Stomach (tissue), 8 donors: ENCODE measurements at regions not wholly inside any gene's neighbourhood (a gene's known extent, or its start where the extent isn't known, plus 50 kb on each side); places are given as distances from the start of the nearest gene placed in this dataset.

Source experiments
- DNase-seq, 2 donors: peaks; one replicate each; pipeline versions ENCODE4 v3.0.0 to v3.0.0-alpha.2; 2013 to 2019
- H3K27ac ChIP-seq, 5 donors: fragments of 200-600 bp in 4 of 5; sonication (generic) in 4 of 5; one replicate each; pipeline ENCODE4 v1.5.1; 2013 to 2019; ENCODE audit warnings: mild to moderate bottlenecking in 1 of 5, moderate library complexity in 1 of 5
- H3K27me3 ChIP-seq, 3 donors: fragments of 200-600 bp; sonication (generic); one replicate each; pipeline ENCODE4 v1.5.1; 2017 to 2019; ENCODE audit warnings: mixed run types in 1 of 3
- H3K36me3 ChIP-seq, 4 donors: fragments of 200-600 bp; sonication (generic); 1 replicate in 3 of 4; 2 replicates in 1 of 4; pipeline ENCODE4 v1.5.1; 2016 to 2019
- H3K4me1 ChIP-seq, 4 donors: fragments of 200-600 bp; sonication (generic); one replicate each; pipeline ENCODE4 v1.5.1; 2016 to 2019
- H3K4me3 ChIP-seq, 4 donors: fragments of 200-600 bp; sonication (generic) in 3 of 4; one replicate each; pipeline ENCODE4 v1.5.1; 2016 to 2019; ENCODE audit warnings: mild to moderate bottlenecking in 1 of 4
- H3K9me3 ChIP-seq, 4 donors: fragments of 200-600 bp; sonication (generic); one replicate each; pipeline ENCODE4 v1.5.1; 2016 to 2019
- EP300 ChIP-seq: sonication (generic); formaldehyde crosslinking; IDR thresholded peaks from one replicate; pipeline ENCODE4 v1.6.1; 2017; ENCODE audit warnings: antibody characterized with exemption
- POLR2A ChIP-seq, 4 donors: fragments of 450-650 bp; IDR thresholded peaks; one replicate each; pipeline ENCODE4 v1.6.1; 2016; ENCODE audit warnings: antibody characterized with exemption in 4 of 4, control low read depth in 2 of 4, mild to moderate bottlenecking in 1 of 4, moderate library complexity in 1 of 4
- POLR2AphosphoS5 ChIP-seq, 3 donors: sonication (generic); formaldehyde crosslinking; IDR thresholded peaks; one replicate each; pipeline ENCODE4 v1.6.1; 2016; ENCODE audit warnings: antibody characterized with exemption in 3 of 3
- WGBS, 5 donors: extraction: QIAGEN DNeasy Blood & Tissue Kit in 3 of 5; methylation state at CpG; one replicate each; pipeline versions ENCODE4 v1.1.5 to v1.1.7; 2013 to 2018; 5-methylcytosine and 5-hydroxymethylcytosine counted together
- intact Hi-C: fragments of 100-400 bp; cut with DNase I; formaldehyde crosslinking; loops from one replicate; pipeline ENCODE4 v1.15.1; 2023; ENCODE audit warnings: low total_unique reads
- TF ChIP-seq, protein P1 (sequence below), 7 experiments: fragments of 450-650 bp in 4 of 7; fragments of 200-600 bp in 3 of 7; sonication (generic) in 3 of 7; IDR thresholded peaks; one replicate each; pipeline ENCODE4 v1.5.1; 2016 to 2019; ENCODE audit warnings: antibody characterized with exemption in 7 of 7, control low read depth in 2 of 7, mild to moderate bottlenecking in 1 of 7
- donor health status: healthy with polysubstance abuse.
- donor health status: Bipolar disorder and iron deficiency.
- donor health status: healthy.

DNA sequence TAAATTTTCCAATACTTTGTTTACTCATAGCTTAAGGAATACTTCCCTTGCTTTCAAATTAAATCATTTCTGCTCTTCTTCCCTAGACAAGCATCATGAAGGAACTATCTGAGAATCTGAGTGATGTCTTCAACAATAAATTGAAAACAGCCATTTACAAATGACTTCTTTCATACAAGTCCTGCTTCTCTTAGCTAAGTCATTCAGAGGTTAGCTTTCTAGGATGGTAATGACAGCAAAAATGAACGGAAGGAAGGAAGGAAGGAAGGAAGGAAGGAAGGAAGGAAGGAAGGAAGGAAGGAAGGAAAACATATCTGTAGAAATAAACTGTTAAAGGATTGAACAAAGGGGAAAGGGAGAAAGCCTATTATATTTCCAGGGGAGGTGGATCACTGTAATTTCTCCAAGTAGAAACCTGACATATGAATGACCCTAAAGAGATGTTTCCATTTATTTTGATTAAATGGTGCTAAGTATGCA lies 335.0 kb upstream of the KYNU start:
- H3K36me3 ChIP-seq, result no peaks in the 10 kb centered on the region
- intact Hi-C loops, result no loop called here
- peaks cover 0 to 18% (median 6%) of the 10 kb centered on the region in 4 donors for H3K9me3 ChIP-seq
- H3K27ac ChIP-seq, result no peak overlapping the region
- WGBS, 5 donors, result 33 to 65% (median 50%) methylated on average over 1 of the region's 1 CpG
- H3K4me3 ChIP-seq, result no peak overlapping the region
- no peaks in the 10 kb centered on the region for H3K27me3 ChIP-seq
- TF ChIP-seq, protein P1, sequence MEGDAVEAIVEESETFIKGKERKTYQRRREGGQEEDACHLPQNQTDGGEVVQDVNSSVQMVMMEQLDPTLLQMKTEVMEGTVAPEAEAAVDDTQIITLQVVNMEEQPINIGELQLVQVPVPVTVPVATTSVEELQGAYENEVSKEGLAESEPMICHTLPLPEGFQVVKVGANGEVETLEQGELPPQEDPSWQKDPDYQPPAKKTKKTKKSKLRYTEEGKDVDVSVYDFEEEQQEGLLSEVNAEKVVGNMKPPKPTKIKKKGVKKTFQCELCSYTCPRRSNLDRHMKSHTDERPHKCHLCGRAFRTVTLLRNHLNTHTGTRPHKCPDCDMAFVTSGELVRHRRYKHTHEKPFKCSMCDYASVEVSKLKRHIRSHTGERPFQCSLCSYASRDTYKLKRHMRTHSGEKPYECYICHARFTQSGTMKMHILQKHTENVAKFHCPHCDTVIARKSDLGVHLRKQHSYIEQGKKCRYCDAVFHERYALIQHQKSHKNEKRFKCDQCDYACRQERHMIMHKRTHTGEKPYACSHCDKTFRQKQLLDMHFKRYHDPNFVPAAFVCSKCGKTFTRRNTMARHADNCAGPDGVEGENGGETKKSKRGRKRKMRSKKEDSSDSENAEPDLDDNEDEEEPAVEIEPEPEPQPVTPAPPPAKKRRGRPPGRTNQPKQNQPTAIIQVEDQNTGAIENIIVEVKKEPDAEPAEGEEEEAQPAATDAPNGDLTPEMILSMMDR (IDR thresholded peaks at IDR 0.05), result no peak
- TF ChIP-seq EP300 (no peak), POLR2A (IDR thresholded peaks at IDR 0.05) (no peak), POLR2AphosphoS5 (IDR thresholded peaks at IDR 0.05) (no peak)
- no peak for DNase-seq
- H3K4me1 ChIP-seq, result no peaks in the 10 kb centered on the region

DNA sequence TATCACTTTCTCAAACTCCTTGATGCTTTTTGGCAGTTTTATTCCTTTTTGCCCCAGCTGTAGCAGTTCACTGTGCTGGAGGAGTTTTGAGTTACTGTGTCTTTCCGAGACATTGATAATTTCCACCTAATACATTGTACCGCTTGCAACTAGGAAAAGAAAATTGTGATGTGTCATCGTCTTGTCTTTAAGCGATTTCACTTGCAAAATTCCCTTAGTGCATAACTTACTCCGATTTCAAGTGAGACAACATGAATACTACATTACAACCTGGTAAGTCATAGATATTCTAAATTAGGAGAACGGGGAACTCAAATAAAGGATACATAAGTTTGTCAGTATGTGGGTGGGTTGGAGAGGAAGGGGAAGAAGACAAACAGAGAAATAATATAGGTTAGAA lies 340.5 kb upstream of the KYNU start:
- no peaks in the 10 kb centered on the region for H3K36me3 ChIP-seq
- TF ChIP-seq, protein P1 (IDR thresholded peaks at IDR 0.05), result no peak
- TF ChIP-seq EP300 (no peak), POLR2AphosphoS5 (IDR thresholded peaks at IDR 0.05) (no peak), POLR2A (IDR thresholded peaks at IDR 0.05) (no peak)
- no peak overlapping the region for H3K4me3 ChIP-seq
- H3K27ac ChIP-seq, result no peak overlapping the region
- no peak for DNase-seq
- no peaks in the 10 kb centered on the region for H3K4me1 ChIP-seq
- H3K9me3 ChIP-seq, result no peaks in the 10 kb centered on the region
- intact Hi-C loops, result no loop called here
- H3K27me3 ChIP-seq, result no peaks in the 10 kb centered on the region
- WGBS, 5 donors, result 90 to 93% (median 92%) methylated on average over 6 of the region's 6 CpGs

DNA sequence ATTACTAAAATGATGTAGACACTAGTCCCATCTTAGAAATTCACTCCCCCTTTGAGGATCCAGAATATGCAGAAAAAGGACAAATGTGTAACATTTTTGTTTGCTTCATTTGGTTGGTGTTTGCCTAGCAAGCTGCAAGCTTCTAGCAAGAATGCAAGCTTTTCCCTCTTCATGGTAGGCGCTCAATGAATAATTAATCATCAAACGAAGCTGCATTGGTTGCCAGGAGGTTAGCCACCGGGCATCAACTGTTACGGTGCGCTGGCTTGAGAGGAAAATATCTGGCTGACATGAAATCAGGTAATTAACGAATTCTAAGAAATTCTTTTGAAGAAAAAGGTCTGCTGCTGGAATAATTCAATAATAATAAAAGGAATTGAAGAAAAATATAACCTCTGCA lies 341.0 kb upstream of the KYNU start:
- TF ChIP-seq EP300 (no peak), POLR2AphosphoS5 (IDR thresholded peaks at IDR 0.05) (no peak), POLR2A (IDR thresholded peaks at IDR 0.05) (no peak)
- TF ChIP-seq, protein P1 (IDR thresholded peaks at IDR 0.05), result no peak
- 57 to 71% (median 70%) methylated on average over 6 of the region's 6 CpGs for WGBS, 5 donors
- no peak for DNase-seq
- H3K4me3 ChIP-seq, result no peak overlapping the region
- no peaks in the 10 kb centered on the region for H3K4me1 ChIP-seq
- no peaks in the 10 kb centered on the region for H3K9me3 ChIP-seq
- no peak overlapping the region for H3K27ac ChIP-seq
- H3K36me3 ChIP-seq, result no peaks in the 10 kb centered on the region
- no peaks in the 10 kb centered on the region for H3K27me3 ChIP-seq
- intact Hi-C loops, result no loop called here

DNA sequence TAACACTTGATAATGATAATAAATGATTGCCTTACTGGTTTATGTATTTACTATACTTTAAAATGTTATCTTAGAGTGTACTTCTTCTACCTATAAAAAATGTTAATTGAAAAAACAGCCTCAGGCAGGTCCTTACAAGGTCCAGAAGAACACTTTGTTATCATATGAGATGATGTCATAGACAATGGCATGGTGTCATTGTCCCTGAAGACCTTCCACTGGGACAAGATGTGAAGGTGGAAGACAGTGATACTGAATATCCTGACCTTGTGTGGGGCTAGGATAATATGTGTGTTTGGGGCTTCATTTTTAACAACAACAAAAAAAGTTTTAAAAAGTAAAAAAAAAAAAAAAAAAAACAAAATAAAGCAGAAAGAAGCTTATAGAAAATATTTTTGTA lies 342.2 kb upstream of the KYNU start:
- H3K27me3 ChIP-seq, result no peaks in the 10 kb centered on the region
- intact Hi-C loops, result no loop called here
- H3K4me1 ChIP-seq, result no peaks in the 10 kb centered on the region
- H3K36me3 ChIP-seq, result no peaks in the 10 kb centered on the region
- no peak for TF ChIP-seq POLR2AphosphoS5 (IDR thresholded peaks at IDR 0.05)
- no peak for TF ChIP-seq POLR2A (IDR thresholded peaks at IDR 0.05)
- no peak for TF ChIP-seq EP300
- TF ChIP-seq, protein P1 (IDR thresholded peaks at IDR 0.05), result no peak
- DNase-seq, result no peak
- H3K27ac ChIP-seq, result no peak overlapping the region
- H3K9me3 ChIP-seq, result peaks cover 0 to 5% (median 0%) of the 10 kb centered on the region in 4 donors
- no peak overlapping the region for H3K4me3 ChIP-seq
